8988T (cell line): ENCODE measurements at regions not wholly inside any gene's neighbourhood (a gene's known extent, or its start where the extent isn't known, plus 50 kb on each side); places are given as distances from the start of the nearest gene placed in this dataset.
"Not testable (repeated sequence)": the region's sequence is repeated elsewhere in the genome, so short reads cannot be mapped to it uniquely, and the experiment has no call there.

Experiments used
- DNase-seq: peaks from one replicate; pipeline ENCODE4 v3.0.0; 2011

DNA sequence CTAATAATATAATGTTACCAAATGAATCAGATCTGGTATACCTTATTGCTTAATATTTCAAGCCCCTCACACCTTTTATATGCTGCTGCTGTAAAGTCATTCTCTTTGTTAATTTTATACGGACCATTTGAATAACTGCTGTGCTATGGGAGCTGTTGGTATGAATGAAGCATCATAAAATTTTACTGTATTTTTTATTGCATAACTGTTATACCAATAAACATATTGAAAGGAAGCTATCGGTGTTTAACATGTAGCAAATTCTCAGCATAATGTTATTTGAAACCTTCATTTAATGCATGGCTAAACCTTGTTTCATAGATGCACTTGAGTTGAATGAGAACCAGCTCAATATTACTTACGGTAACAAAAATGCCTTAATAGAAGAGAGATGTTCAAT, 1040.3 kb downstream of the SOCS6 start:
- DNase-seq = no peak

- no peak for DNase-seq
These were observed 1039.0 kb downstream of the SOCS6 start for GRCh38 chr18:71327850-71328249.

DNA sequence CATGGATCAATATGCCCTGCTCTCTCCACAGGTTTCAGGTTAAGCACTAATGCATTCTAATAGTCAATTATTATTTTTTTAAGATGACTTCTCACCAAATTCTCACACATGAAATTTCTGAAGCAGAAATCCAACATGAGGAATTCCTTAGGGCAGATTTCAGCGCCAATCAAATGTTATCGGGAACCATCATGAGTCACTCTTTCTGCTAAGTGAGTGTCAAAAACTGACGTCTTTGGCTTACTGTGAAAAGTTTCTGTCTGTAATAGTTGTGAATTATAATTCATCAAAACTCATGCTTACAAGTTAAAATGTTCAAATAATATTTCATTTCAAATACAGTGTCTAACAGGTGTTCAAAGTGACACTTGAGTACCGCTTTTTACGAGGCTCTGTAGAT, 1038.6 kb downstream of the SOCS6 start:
- DNase-seq = no peak

- no peak for DNase-seq
These were observed 1038.0 kb downstream of the SOCS6 start for GRCh38 chr18:71326826-71327225.

GRCh38 chr18:71324356-71324755, 1035.5 kb downstream of the SOCS6 start:
- DNase-seq = no peak

DNA sequence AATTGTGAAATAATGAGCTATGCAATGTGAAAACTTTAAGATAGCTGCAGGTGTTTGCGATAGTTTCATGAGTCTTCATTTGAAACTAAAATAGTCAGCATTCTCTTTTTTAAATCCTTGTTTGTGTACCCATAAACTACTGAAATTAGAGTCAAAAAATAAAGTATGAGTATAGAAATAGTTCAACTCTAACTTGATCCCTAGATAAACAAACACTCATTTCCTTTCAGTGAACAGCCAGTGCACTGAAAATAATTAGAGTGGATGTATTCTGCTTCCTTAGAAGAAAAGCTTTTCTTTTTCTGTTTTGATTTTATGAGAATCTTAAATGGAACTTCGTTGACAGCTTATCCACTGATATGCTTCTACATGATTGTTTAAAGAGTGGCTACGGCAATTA, 1033.4 kb downstream of the SOCS6 start:
- no peak for DNase-seq

DNA sequence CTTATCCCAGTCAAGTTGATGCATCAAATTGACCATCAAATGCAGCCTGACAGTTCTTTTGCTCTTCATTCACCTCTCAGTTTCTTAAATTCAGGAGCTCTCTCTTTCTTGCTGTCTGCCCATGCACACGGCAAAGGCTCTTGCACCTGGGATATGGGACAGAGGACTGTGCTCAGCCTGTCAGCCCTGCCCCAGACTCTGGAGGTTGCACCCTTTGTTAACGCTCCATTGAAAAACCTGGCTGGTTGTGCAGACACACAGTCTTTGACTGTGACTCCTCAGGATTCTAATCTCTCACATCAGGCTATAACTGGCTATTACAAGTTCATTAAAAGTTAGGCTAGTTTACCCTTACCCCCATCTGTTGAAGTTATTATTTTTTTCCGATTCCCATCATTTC, 1032.5 kb downstream of the SOCS6 start:
- DNase-seq = no peak

- no peak for DNase-seq
These were observed 1016.0 kb downstream of the SOCS6 start for GRCh38 chr18:71304856-71305255.

GRCh38 chr18:71303743-71304142, 1014.9 kb downstream of the SOCS6 start:
- not testable (repeated sequence) for DNase-seq

DNA sequence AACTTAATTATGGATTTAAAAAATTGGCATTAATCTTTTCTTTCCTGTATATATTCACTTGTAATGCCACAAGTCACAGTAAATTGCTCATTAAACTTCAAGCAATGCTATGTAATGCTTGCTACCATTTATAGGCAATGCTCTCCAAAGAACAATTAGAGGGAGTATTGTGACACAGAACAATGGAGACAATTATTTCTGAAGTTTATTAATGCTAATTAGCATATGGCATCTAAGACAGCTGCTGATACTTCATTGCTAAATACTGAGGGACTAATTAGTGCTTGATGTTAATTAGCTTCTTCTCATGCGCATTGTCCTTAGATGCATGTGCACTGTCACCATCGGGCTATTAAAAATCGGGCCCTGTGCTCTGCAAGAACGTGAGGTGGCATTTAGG, 1012.8 kb downstream of the SOCS6 start:
- DNase-seq = no peak

DNA sequence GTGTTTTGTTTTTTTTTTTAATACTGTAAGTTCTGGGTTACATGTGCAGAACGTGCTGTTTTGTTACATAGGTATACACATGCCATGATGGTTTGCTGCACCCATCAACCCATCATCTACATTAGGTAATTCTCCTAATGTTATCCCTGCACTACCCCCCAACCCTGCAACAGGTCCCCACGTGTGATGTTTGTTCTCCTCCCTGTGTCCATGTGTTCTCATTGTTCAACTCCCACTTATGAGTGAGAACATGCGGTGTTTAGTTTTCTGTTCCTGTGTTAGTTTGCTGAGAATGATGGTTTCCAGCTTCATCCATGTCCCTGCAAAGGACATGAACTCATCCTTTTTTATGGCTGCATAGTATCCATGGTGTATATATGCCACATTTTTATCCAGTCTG, 1005.4 kb downstream of the SOCS6 start:
- not testable (repeated sequence) for DNase-seq

DNA sequence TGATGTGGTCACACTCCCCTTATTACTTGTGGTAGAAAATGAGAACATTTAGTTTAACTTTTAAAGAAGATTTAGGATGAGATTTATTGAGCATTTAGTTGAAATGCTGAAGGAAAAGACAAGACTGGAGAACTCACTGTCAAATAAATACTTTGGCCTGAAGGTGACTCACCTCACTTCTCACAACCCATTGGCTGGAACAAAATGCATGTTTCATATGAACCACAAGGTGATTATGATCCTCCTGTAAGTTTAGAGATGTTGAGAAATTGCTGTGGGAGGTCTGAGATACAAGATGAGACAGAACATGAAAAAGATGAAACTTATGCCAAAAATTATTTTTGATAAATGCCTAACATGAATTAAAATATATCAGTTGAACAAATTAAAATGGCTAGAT, 1004.5 kb downstream of the SOCS6 start:
- DNase-seq = no peak

- DNase-seq = no peak
These were observed 998.4 kb downstream of the SOCS6 start for GRCh38 chr18:71287268-71287667.

GRCh38 chr18:71252351-71252865, 963.6 kb downstream of the SOCS6 start:
- DNase-seq = no peak

- no peak for DNase-seq
These were observed 961.3 kb downstream of the SOCS6 start for GRCh38 chr18:71250191-71250590.

DNA sequence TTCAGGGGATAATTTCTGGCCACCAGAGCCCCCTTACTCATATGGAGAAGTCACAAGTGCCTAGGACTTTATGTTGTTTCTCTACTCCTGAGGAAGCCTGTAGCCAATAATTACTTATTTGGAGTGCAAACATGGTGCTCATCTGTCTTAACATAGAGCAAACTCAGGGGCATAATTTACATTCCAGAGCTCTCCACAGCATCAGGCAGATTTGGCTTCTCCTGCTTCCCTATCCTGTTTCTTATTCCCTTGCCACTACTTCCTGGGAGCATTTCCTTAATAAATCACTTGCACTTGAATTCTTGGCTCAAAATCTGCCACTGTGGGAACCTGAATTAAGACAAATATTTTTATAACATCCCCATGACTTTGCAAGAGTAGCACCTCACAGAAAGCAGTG, 960.9 kb downstream of the SOCS6 start:
- DNase-seq = no peak

DNA sequence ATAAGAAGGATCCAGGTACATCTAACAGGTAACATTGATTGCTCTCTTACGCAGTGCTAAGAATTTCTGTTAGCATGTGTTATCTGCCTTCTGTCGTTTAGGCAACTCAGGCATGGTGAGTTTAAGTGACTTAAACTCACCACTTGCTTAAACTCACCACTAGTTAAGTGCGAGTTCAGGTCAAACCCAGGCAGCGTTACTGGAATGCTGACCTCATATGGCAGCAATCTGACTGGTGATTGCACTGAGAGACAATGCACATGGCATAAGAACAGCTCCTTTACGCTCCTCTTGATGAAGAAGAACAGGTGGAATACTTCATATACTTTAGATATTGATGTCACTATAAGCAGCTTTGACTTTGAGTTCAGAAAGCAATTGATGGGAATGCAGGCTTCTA, 954.1 kb downstream of the SOCS6 start:
- DNase-seq = no peak

GRCh38 chr18:71238974-71239624, 950.3 kb downstream of the SOCS6 start:
- DNase-seq = no peak

GRCh38 chr18:71237641-71238040, 948.8 kb downstream of the SOCS6 start:
- DNase-seq = no peak

DNA sequence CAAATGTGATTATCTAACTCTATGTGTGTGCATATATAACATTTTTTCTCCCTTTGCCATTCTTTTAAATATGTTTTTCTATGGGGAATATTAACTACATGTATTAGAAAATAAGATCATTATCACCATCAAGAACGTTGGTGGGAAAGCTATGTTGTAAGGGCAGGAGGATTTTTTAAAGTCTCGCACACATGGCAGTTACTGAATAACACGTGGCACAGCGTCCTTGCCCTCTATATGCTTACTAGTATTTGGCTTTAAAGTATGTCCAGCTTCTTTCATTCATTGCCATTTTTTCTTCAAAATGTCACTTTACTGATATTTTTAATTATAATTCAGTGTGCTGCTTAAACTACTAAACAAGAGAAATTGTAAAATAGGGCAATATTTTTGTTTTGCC, 944.3 kb downstream of the SOCS6 start:
- no peak for DNase-seq

GRCh38 chr18:71223486-71223885, 934.6 kb downstream of the SOCS6 start:
- DNase-seq = no peak

GRCh38 chr18:71221405-71221804, 932.6 kb downstream of the SOCS6 start:
- DNase-seq = no peak

- DNase-seq = not testable (repeated sequence)
These were observed 923.9 kb downstream of the SOCS6 start for GRCh38 chr18:71212739-71213138.

GRCh38 chr18:71212222-71212621, 923.4 kb downstream of the SOCS6 start:
- no peak for DNase-seq

DNA sequence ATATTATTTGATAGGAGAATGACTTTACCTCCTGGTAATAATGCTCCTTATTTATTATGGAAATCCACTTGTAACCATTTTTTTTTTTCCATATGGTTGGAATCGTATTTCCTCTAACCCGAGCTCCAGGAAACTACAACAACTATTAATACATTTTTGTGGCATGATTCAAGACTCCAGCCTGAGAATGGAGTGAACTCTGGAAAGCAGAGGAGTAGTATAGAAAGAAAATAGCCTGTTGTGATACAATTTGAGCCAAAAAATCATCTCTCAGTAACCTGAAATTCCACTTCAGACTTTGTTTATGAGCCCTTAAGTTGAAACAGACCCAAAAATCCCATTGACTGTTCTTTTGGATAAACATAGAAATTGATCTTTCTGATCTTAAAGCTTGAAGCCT, 921.1 kb downstream of the SOCS6 start:
- DNase-seq = no peak
